ENCODE measurements at regions not wholly inside any gene's neighbourhood (a gene's known extent, or its start where the extent isn't known, plus 50 kb on each side); places are given as distances from the start of the nearest gene placed in this dataset.

DNA sequence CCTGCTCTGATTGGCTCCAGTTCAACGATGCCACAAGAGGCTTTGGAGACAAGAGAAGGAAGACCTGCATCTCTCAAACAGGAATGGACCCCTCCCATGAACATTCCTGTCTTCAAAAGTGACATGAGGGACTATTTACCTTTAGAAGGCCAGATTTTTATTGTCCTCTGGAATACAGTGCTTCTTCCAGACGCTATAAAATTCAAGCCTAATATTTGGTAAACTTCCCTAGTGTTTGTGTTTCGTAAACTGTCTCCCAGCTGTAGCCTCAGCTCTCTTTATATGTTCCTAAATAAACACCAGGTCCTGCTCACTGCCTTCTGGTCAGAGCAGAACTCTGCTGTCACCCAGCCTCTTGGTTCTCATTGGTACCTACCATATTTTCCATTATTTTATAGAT is 157.8 kb downstream of the CCDC34 start:
- no peaks in the 10 kb centered on the region for H3K27me3 ChIP-seq (ENCODE audit: control insufficient read depth, insufficient read depth, low read length)
- no peak for DNase-seq
- no peak overlapping the region for H3K27ac ChIP-seq (ENCODE audit: low read length)
- H3K36me3 ChIP-seq (ENCODE audit: control insufficient read depth, insufficient read depth, low read length): no peaks in the 10 kb centered on the region
- no peaks in the 10 kb centered on the region for H3K9me3 ChIP-seq (ENCODE audit: control insufficient read depth, low read depth, low read length)
- no peak overlapping the region for H3K4me3 ChIP-seq (ENCODE audit: low read length)
- 60% methylated on average over 1 of the region's 3 CpGs for WGBS (ENCODE audit: insufficient coverage, low lambda C conversion rate)
- H3K4me1 ChIP-seq (ENCODE audit: control insufficient read depth, insufficient read depth, low read length): peaks cover 58% of the 10 kb centered on the region

DNA sequence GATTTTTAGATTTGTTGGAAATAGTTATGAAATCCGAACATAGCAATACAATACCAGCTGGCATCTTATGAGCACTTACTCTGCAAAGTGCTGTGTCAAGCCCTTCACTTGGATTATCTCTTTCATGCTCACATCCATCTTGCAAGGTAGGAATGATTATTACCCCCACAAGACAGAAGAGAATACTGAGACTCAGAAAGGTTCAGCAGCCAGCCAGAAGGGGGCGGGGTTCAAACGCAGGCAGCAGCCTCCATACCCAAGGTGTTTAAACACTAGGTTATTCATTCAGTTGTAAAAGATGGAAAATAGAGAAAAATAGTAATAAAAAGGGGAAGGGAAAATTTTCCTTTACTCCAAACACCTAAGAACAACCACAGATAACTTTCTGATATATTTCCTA is 158.5 kb downstream of the CCDC34 start:
- H3K9me3 ChIP-seq (ENCODE audit: control insufficient read depth, low read depth, low read length): no peaks in the 10 kb centered on the region
- H3K4me1 ChIP-seq (ENCODE audit: control insufficient read depth, insufficient read depth, low read length): peaks cover 60% of the 10 kb centered on the region
- H3K36me3 ChIP-seq (ENCODE audit: control insufficient read depth, insufficient read depth, low read length): no peaks in the 10 kb centered on the region
- no peaks in the 10 kb centered on the region for H3K27me3 ChIP-seq (ENCODE audit: control insufficient read depth, insufficient read depth, low read length)
- no peak overlapping the region for H3K27ac ChIP-seq (ENCODE audit: low read length)
- H3K4me3 ChIP-seq (ENCODE audit: low read length): no peak overlapping the region
- WGBS (ENCODE audit: insufficient coverage, low lambda C conversion rate): no CpG with 5 or more reads among the region's 3 CpGs
- no peak for DNase-seq

DNA sequence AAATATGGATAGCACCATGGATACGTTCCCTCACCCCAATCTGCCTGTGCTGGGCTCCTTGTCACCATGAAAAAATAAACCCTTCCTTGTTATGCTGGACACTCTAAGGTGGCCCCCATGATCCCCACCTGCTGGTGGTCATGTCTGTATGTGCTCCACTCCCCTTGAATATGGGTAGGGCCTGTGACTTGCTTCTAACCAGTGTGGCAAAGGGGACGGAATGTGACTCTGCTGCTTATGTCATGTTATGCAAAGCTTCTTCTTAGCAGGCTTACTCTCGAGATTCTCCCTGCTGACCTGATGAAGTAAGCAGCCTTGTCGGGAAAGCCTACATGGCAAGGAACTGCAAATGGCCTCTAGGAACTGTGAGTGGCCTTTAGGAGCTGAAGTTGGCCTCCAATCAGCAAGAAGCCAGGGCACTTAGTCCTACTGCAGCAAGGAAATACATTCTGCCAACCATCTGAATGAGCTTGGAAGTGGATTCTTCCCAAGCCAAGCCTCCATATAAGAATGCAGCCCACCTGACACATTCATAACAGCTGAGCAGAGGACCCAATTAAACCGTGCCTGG is 159.9 kb downstream of the CCDC34 start:
- peak in 1 of 2 donors; percentile 61 for DNase-seq
- peaks cover 62% of the 10 kb centered on the region for H3K4me1 ChIP-seq (ENCODE audit: control insufficient read depth, insufficient read depth, low read length)
- WGBS (ENCODE audit: insufficient coverage, low lambda C conversion rate): no CpG with 5 or more reads among the region's 5 CpGs
- H3K27ac ChIP-seq (ENCODE audit: low read length): peak overlapping the region; percentile 86
- H3K36me3 ChIP-seq (ENCODE audit: control insufficient read depth, insufficient read depth, low read length): no peaks in the 10 kb centered on the region
- H3K9me3 ChIP-seq (ENCODE audit: control insufficient read depth, low read depth, low read length): no peaks in the 10 kb centered on the region
- no peak overlapping the region for H3K4me3 ChIP-seq (ENCODE audit: low read length)
- no peaks in the 10 kb centered on the region for H3K27me3 ChIP-seq (ENCODE audit: control insufficient read depth, insufficient read depth, low read length)

DNA sequence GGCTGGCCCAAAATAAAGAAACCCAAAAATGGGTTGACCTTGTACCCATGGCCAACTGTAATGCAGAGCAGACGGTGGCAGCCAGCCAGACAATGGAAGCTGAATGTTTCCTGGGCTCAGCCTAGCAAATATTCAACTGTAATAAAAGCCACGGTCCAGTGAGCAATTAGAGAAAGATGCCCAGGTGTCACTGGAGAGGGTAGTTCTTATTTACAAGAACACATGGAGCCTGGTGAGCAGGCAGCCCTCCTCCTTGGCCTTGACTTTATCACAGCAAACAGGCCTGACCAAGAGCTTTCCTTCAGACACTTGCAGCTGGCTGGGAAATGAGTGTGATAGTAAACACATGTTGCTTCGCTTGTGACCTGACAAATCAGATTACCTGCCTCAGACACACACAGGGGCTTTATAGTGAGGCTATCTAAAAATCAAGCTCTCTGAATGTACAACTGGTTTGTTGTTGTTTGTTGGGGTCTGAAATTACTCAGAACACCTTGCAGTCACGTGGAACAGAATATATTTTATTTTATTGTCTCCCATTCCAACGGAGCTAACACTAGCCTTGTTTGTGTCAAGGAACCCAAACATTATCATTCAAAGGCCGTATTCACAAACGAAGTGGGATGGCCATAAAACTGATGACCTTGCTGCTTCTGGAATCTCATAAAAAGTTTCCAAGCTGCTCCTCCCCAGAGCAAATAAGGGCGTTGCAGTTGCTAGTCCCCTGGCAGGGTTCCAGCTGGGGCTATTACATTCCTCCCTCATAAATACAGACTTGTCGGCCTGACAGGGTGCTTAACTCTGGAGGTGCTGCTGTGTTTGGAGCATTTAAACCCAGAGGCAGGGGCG is 161.1 kb downstream of the BBOX1 start:
- H3K27ac ChIP-seq (ENCODE audit: low read length): peak overlapping the region; percentile 86
- no peaks in the 10 kb centered on the region for H3K36me3 ChIP-seq (ENCODE audit: control insufficient read depth, insufficient read depth, low read length)
- H3K4me3 ChIP-seq (ENCODE audit: low read length): no peak overlapping the region
- no peaks in the 10 kb centered on the region for H3K27me3 ChIP-seq (ENCODE audit: control insufficient read depth, insufficient read depth, low read length)
- WGBS (ENCODE audit: insufficient coverage, low lambda C conversion rate): no CpG with 5 or more reads among the region's 10 CpGs
- no peaks in the 10 kb centered on the region for H3K9me3 ChIP-seq (ENCODE audit: control insufficient read depth, low read depth, low read length)
- DNase-seq: peak; percentile 95 to 98
- peaks cover 69% of the 10 kb centered on the region for H3K4me1 ChIP-seq (ENCODE audit: control insufficient read depth, insufficient read depth, low read length)

DNA sequence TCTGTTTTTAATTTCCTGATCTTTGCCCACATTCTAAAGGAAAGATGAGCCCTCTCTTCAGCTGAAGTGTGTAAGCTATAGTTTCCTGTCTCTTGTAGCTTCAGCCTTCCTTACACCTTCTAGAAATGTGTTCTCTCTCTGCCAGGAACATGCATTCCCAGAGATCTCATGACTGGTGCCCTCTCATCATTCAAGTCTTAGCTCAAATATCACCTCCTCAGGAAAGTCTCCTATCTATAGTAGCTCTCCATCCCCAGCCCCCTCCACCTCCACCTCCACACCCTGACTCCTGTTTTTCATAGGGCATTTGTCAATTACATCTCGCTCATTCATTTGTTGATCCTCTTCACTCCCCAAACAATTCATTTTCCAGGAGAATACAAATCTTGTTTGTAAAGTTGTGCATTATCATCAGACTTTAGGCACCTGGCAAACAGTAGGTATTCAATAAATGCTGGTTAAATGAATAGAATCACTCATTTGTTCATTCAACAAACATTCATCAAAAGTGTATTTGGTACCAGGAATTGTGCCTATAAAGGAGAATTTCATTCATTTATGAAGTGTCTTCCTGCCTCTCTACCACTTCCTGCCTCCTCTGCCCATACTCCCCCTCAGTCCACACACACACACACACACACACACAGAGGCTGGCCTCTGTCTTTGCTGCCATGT is 160.3 kb downstream of the BBOX1 start:
- Histone ChIP-seq H3K27me3 (ENCODE audit: control insufficient read depth, insufficient read depth, low read length) (no peaks in the 10 kb centered on the region), H3K4me1 (ENCODE audit: control insufficient read depth, insufficient read depth, low read length) (peaks cover 69% of the 10 kb centered on the region), H3K4me3 (ENCODE audit: low read length) (no peak overlapping the region), H3K36me3 (ENCODE audit: control insufficient read depth, insufficient read depth, low read length) (no peaks in the 10 kb centered on the region), H3K9me3 (ENCODE audit: control insufficient read depth, low read depth, low read length) (no peaks in the 10 kb centered on the region), H3K27ac (ENCODE audit: low read length) (peak overlapping the region; percentile 86)
- no peak for DNase-seq
- WGBS (ENCODE audit: insufficient coverage, low lambda C conversion rate): no CpG with 5 or more reads among the region's 1 CpG

DNA sequence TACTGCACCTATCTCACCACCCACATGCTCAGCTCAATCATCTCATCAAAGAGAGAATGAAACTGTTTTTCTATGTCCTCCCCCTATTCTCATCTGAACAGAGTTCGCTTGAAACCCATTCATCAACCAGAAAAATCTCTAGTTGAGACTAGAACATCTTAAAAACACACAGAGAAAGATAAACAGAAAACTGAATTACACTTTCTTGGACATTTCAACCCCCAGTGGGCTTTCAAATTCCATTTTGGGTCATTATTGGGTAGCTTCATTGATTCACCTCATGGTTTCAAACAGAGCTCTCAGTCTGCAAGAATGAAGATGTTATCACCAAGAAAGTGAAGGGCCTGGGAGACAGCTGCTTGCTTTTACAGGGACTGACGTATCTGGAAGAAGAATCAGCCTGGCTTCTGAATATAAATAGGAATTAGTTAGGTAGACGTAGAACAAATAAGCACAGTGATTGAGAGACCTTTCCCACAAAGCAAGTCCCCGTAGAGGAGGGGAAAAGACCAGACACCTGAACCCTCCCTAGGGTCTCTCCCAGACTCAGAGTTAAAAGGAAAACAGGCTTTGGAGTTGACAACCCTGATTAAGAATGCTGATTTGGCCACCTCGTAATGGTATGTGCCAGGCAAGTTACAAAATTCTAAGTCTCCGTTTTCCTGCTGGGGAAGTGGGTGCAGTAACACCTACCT is 155.7 kb downstream of the BBOX1 start:
- Histone ChIP-seq H3K27me3 (ENCODE audit: control insufficient read depth, insufficient read depth, low read length) (no peaks in the 10 kb centered on the region), H3K9me3 (ENCODE audit: control insufficient read depth, low read depth, low read length) (no peaks in the 10 kb centered on the region), H3K36me3 (ENCODE audit: control insufficient read depth, insufficient read depth, low read length) (no peaks in the 10 kb centered on the region), H3K4me3 (ENCODE audit: low read length) (no peak overlapping the region), H3K27ac (ENCODE audit: low read length) (no peak overlapping the region), H3K4me1 (ENCODE audit: control insufficient read depth, insufficient read depth, low read length) (peaks cover 42% of the 10 kb centered on the region)
- no peak for DNase-seq
- no CpG with 5 or more reads among the region's 6 CpGs for WGBS (ENCODE audit: insufficient coverage, low lambda C conversion rate)

DNA sequence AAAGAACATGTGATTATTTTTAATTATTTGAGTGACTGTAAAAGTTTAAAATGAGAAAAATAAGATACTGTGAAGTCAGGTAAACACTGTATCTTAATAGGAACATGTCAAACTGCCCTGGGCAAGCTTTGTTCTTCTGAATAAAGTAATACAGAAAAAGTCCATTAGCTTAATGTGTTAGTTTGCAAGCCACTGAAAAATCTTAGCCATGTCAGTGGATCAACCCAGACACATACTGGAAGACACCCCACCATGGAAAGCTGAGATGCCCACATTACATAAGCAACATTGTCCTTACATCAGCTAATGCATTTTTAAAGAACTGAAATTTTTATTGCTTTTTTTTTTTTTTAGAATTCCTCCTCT is 155.2 kb downstream of the BBOX1 start:
- H3K27me3 ChIP-seq (ENCODE audit: control insufficient read depth, insufficient read depth, low read length): no peaks in the 10 kb centered on the region
- H3K9me3 ChIP-seq (ENCODE audit: control insufficient read depth, low read depth, low read length): no peaks in the 10 kb centered on the region
- no peak for DNase-seq
- H3K4me1 ChIP-seq (ENCODE audit: control insufficient read depth, insufficient read depth, low read length): peaks cover 37% of the 10 kb centered on the region
- no peak overlapping the region for H3K4me3 ChIP-seq (ENCODE audit: low read length)
- no peaks in the 10 kb centered on the region for H3K36me3 ChIP-seq (ENCODE audit: control insufficient read depth, insufficient read depth, low read length)
- H3K27ac ChIP-seq (ENCODE audit: low read length): no peak overlapping the region

DNA sequence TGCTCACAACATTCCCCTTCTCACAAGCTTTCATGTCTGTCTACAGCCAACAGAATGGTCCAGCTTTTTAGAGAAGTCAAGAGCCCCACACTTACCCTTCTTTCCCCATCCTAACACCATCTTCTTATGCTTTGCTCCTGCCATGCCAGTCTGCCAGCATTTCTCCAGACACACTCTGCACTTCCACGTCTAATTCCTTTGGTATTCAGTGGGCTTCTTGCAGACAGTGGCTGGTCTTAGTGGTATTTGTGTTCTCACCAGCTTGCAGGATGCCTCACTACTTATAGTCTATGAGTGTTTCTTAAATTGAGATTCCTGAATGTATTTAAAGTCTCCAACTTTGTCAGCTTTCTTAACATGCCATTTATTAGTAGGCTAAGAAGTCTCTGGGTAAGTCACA is 154.4 kb downstream of the BBOX1 start:
- peaks cover 28% of the 10 kb centered on the region for H3K4me1 ChIP-seq (ENCODE audit: control insufficient read depth, insufficient read depth, low read length)
- DNase-seq: no peak
- H3K27me3 ChIP-seq (ENCODE audit: control insufficient read depth, insufficient read depth, low read length): no peaks in the 10 kb centered on the region
- no peak overlapping the region for H3K27ac ChIP-seq (ENCODE audit: low read length)
- WGBS (ENCODE audit: insufficient coverage, low lambda C conversion rate): no CpG with 5 or more reads among the region's 1 CpG
- H3K9me3 ChIP-seq (ENCODE audit: control insufficient read depth, low read depth, low read length): no peaks in the 10 kb centered on the region
- no peaks in the 10 kb centered on the region for H3K36me3 ChIP-seq (ENCODE audit: control insufficient read depth, insufficient read depth, low read length)
- no peak overlapping the region for H3K4me3 ChIP-seq (ENCODE audit: low read length)

DNA sequence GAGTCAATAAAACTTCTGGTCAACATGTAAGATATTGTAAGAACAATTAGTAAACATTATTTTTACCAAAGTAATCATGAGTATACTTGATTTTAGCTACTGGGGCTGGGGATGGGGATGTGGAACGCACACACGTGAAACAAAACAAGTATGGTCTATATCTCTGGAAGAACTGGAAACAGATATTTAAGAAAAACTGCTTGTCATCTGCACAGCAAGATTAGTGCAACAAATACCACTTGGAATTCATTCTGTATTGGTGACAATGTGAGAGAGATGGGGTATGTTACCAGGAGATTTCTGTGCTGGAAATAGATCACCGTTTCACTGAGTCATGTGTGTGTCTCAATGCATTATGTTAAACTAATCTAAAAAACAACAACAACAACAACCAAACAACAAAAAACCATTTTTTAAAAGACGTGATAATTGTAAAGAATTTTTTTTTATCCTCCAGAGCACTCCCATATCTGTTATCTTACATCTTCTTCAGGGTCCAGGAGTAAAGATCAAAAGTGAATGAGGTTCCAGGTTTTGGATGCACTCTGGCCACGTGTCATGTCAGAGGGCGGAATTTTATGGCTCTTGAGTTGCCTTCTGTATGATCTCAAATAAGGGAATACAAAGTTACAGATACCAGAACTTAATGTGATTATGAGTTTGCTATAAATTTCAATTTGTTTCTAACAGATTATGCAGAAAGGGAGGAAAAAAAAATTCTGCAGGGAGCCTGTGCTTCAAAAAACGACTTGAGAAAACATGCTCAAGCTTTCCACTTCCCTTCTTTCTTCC is 153.0 kb downstream of the BBOX1 start:
- Histone ChIP-seq H3K36me3 (ENCODE audit: control insufficient read depth, insufficient read depth, low read length) (no peaks in the 10 kb centered on the region), H3K4me3 (ENCODE audit: low read length) (no peak overlapping the region), H3K27ac (ENCODE audit: low read length) (no peak overlapping the region), H3K27me3 (ENCODE audit: control insufficient read depth, insufficient read depth, low read length) (no peaks in the 10 kb centered on the region), H3K9me3 (ENCODE audit: control insufficient read depth, low read depth, low read length) (no peaks in the 10 kb centered on the region), H3K4me1 (ENCODE audit: control insufficient read depth, insufficient read depth, low read length) (peaks cover 33% of the 10 kb centered on the region)
- WGBS (ENCODE audit: insufficient coverage, low lambda C conversion rate): 63% methylated on average over 4 of the region's 7 CpGs
- DNase-seq: peak in 1 of 2 donors; percentile 77

DNA sequence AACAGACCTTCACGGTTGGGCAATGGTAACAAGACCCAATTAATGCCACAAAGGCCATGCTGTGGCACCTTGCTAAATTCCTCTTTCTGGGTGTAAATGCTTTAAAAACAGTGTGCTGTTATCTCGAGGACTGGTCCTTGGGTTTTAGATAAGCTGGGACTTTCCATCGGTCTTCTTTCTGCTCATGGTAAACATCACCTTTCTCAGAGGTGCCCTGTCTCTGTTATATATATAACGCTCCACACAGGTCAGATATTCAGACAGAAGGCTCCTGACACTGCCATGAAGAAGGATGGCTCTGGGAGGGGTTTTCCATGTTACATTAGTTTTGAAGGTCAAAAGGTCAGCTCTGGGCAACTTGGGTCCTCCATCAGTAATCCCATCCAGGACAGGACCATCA is 151.6 kb downstream of the BBOX1 start:
- WGBS (ENCODE audit: insufficient coverage, low lambda C conversion rate): 40% methylated on average over 1 of the region's 4 CpGs
- no peaks in the 10 kb centered on the region for H3K36me3 ChIP-seq (ENCODE audit: control insufficient read depth, insufficient read depth, low read length)
- DNase-seq: no peak
- H3K4me1 ChIP-seq (ENCODE audit: control insufficient read depth, insufficient read depth, low read length): peaks cover 36% of the 10 kb centered on the region
- H3K9me3 ChIP-seq (ENCODE audit: control insufficient read depth, low read depth, low read length): no peaks in the 10 kb centered on the region
- H3K4me3 ChIP-seq (ENCODE audit: low read length): no peak overlapping the region
- H3K27ac ChIP-seq (ENCODE audit: low read length): no peak overlapping the region
- no peaks in the 10 kb centered on the region for H3K27me3 ChIP-seq (ENCODE audit: control insufficient read depth, insufficient read depth, low read length)
